GM13977 (cell line): ENCODE measurements at regions not wholly inside any gene's neighbourhood (a gene's known extent, or its start where the extent isn't known, plus 50 kb on each side); places are given as distances from the start of the nearest gene placed in this dataset.

Experiments
- DNase-seq: peaks from one replicate; pipeline ENCODE4 v3.0.0; 2012; ENCODE audit warnings: low spot score
- CTCF ChIP-seq: IDR thresholded peaks from 2 replicates; pipeline ENCODE4 v1.5.1; 2012; ENCODE audit warnings: mild to moderate bottlenecking, control low read depth; ENCODE audit not compliant: insufficient read depth; ENCODE audit errors: extremely low read depth, missing control alignments
- in situ Hi-C: fragments of 300-500 bp; cut with MboI; formaldehyde crosslinking; loops from one replicate; pipeline ENCODE4 v1.12.0; 2022; ENCODE audit warnings: low sequenced_read_pairs, low pct_unique_long_range_greater_than_20kb, mixed read lengths, inconsistent platforms; ENCODE audit not compliant: unreplicated experiment

GRCh38 chr10:25682203-25682851 is 251.7 kb upstream of the MYO3A start:
- TF ChIP-seq CTCF = no peak
- in situ Hi-C loops = no loop called here
- no peak for DNase-seq

GRCh38 chr10:25683344-25683743 is 250.7 kb upstream of the MYO3A start:
- in situ Hi-C loops = no loop called here
- TF ChIP-seq CTCF = no peak
- DNase-seq = no peak

- in situ Hi-C loops = no loop called here
- no peak for DNase-seq
- no peak for TF ChIP-seq CTCF
These were observed 246.5 kb upstream of the MYO3A start for GRCh38 chr10:25687521-25687920.

GRCh38 chr10:25689346-25690100 is 244.5 kb upstream of the MYO3A start:
- TF ChIP-seq CTCF = no peak
- DNase-seq = no peak
- in situ Hi-C loops = no loop called here

GRCh38 chr10:25692761-25693160 is 241.3 kb upstream of the MYO3A start:
- TF ChIP-seq CTCF = no peak
- DNase-seq = no peak
- in situ Hi-C loops = no loop called here

- in situ Hi-C loops = no loop called here
- TF ChIP-seq CTCF = no peak
- DNase-seq = no peak
These were observed 239.7 kb upstream of the MYO3A start for GRCh38 chr10:25694206-25694933.
